DND-41 (cell line): ENCODE measurements at regions not wholly inside any gene's neighbourhood (a gene's known extent, or its start where the extent isn't known, plus 50 kb on each side); places are given as distances from the start of the nearest gene placed in this dataset.

Experiments
- EZH2 ChIP-seq: IDR thresholded peaks from 3 replicates; pipeline ENCODE4 v1.6.1; 2012; ENCODE audit warnings: borderline replicate concordance, low read depth, mild to moderate bottlenecking, moderate library complexity, low read length, inconsistent platforms; ENCODE audit not compliant: severe bottlenecking
- TF ChIP-seq, protein P1 (sequence below): IDR thresholded peaks from 2 replicates; pipeline ENCODE4 v1.5.1; 2012; ENCODE audit warnings: borderline replicate concordance, low read length, moderate library complexity, mild to moderate bottlenecking; ENCODE audit not compliant: poor library complexity, severe bottlenecking; ENCODE audit errors: extremely low read depth

DNA sequence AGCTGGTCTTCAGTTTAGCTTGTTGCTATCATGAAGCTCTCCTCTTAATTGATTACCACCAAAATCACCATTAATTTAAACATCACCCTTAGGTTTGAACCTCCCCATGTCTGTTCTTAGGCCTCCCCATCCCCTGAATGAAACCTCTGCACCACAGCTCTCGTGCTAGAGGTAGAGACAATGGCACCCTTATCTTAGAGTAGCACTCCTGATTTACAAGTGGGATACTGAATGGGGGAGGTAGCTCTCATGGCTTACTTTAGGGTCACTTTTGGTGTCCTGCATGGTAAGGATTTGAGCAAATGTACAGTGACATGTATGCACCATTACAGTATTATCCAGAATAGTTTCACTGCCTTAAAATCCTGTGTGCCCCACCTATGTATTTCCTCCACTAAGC is 115.6 kb upstream of the ADTRP start:
- TF ChIP-seq, protein P1, sequence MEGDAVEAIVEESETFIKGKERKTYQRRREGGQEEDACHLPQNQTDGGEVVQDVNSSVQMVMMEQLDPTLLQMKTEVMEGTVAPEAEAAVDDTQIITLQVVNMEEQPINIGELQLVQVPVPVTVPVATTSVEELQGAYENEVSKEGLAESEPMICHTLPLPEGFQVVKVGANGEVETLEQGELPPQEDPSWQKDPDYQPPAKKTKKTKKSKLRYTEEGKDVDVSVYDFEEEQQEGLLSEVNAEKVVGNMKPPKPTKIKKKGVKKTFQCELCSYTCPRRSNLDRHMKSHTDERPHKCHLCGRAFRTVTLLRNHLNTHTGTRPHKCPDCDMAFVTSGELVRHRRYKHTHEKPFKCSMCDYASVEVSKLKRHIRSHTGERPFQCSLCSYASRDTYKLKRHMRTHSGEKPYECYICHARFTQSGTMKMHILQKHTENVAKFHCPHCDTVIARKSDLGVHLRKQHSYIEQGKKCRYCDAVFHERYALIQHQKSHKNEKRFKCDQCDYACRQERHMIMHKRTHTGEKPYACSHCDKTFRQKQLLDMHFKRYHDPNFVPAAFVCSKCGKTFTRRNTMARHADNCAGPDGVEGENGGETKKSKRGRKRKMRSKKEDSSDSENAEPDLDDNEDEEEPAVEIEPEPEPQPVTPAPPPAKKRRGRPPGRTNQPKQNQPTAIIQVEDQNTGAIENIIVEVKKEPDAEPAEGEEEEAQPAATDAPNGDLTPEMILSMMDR, result no peak
- TF ChIP-seq EZH2, result no peak
